ENCODE measurements at regions not wholly inside any gene's neighbourhood (a gene's known extent, or its start where the extent isn't known, plus 50 kb on each side); places are given as distances from the start of the nearest gene placed in this dataset.

GRCh38 chr21:15486460-15487195 is 243.2 kb upstream of the USP25 start:
- TF ChIP-seq CTCF (IDR thresholded peaks at IDR 0.05): no peak
- Mint-ChIP-seq H3K4me1 (peaks cover 5 to 6% of the 10 kb centered on the region in 2 donors), H3K27ac (no peak overlapping the region), H3K27me3 (ENCODE audit: low read depth in 2 of 2) (no peaks in the 10 kb centered on the region), H3K4me3 (no peak overlapping the region), H3K9me3 (no peaks in the 10 kb centered on the region), H3K36me3 (no peaks in the 10 kb centered on the region)
- Histone ChIP-seq H3K4me1 (ENCODE audit: control insufficient read depth, insufficient read depth, low read length) (no peaks in the 10 kb centered on the region), H3K27ac (ENCODE audit: low read length) (no peak overlapping the region), H3K9me3 (ENCODE audit: control insufficient read depth, insufficient read depth, low read length) (no peaks in the 10 kb centered on the region), H3K4me3 (ENCODE audit: low read length) (no peak overlapping the region), H3K36me3 (ENCODE audit: control insufficient read depth, insufficient read depth, low read length) (no peaks in the 10 kb centered on the region), H3K27me3 (ENCODE audit: control insufficient read depth, insufficient read depth, low read length) (no peaks in the 10 kb centered on the region)
- intact Hi-C loops (cut with micrococcal nuclease): loop anchor here (10.0 kb wide), 1 partner anchor 1232 kb away; no protein-coding TSS in a partner anchor
- 95% methylated on average over 6 of the region's 11 CpGs for WGBS (ENCODE audit: insufficient coverage)
- DNase-seq (no peak), ATAC-seq (no peak)

GRCh38 chr21:15487196-15487550 is 242.6 kb upstream of the USP25 start:
- no peaks in the 10 kb centered on the region for H3K36me3 ChIP-seq (ENCODE audit: control insufficient read depth, insufficient read depth, low read length)
- DNase-seq (no peak), ATAC-seq (no peak)
- Mint-ChIP-seq H3K36me3 (no peaks in the 10 kb centered on the region), H3K9me3 (no peaks in the 10 kb centered on the region), H3K27ac (no peak overlapping the region), H3K27me3 (ENCODE audit: low read depth in 2 of 2) (no peaks in the 10 kb centered on the region), H3K4me3 (no peak overlapping the region), H3K4me1 (peaks cover 5 to 6% of the 10 kb centered on the region in 2 donors)
- WGBS (ENCODE audit: insufficient coverage): 83% methylated on average over 2 of the region's 3 CpGs
- intact Hi-C loops (cut with micrococcal nuclease): loop anchor here (10.0 kb wide), 1 partner anchor 1232 kb away; no protein-coding TSS in a partner anchor
- H3K9me3 ChIP-seq (ENCODE audit: control insufficient read depth, insufficient read depth, low read length): no peaks in the 10 kb centered on the region
- no peak overlapping the region for H3K27ac ChIP-seq (ENCODE audit: low read length)
- no peak for TF ChIP-seq CTCF (IDR thresholded peaks at IDR 0.05)
- H3K4me1 ChIP-seq (ENCODE audit: control insufficient read depth, insufficient read depth, low read length): no peaks in the 10 kb centered on the region
- no peaks in the 10 kb centered on the region for H3K27me3 ChIP-seq (ENCODE audit: control insufficient read depth, insufficient read depth, low read length)
- no peak overlapping the region for H3K4me3 ChIP-seq (ENCODE audit: low read length)

GRCh38 chr21:15491100-15491499 is 238.7 kb upstream of the USP25 start:
- H3K4me3 Mint-ChIP-seq: no peak overlapping the region
- H3K27ac Mint-ChIP-seq: no peak overlapping the region
- no peak overlapping the region for H3K27ac ChIP-seq (ENCODE audit: low read length)
- no peak overlapping the region for H3K4me3 ChIP-seq (ENCODE audit: low read length)
- no peaks in the 10 kb centered on the region for H3K9me3 Mint-ChIP-seq
- ATAC-seq: no peak
- TF ChIP-seq CTCF (IDR thresholded peaks at IDR 0.05): no peak
- no peaks in the 10 kb centered on the region for H3K4me1 Mint-ChIP-seq
- WGBS (ENCODE audit: insufficient coverage): 88% methylated on average over 2 of the region's 2 CpGs
- H3K36me3 Mint-ChIP-seq: no peaks in the 10 kb centered on the region
- peaks cover 0 to 4% of the 10 kb centered on the region in 2 donors for H3K27me3 Mint-ChIP-seq (ENCODE audit: low read depth in 2 of 2)
- H3K36me3 ChIP-seq (ENCODE audit: control insufficient read depth, insufficient read depth, low read length): no peaks in the 10 kb centered on the region
- intact Hi-C loops (cut with micrococcal nuclease): no loop called here
- H3K4me1 ChIP-seq (ENCODE audit: control insufficient read depth, insufficient read depth, low read length): peaks cover 2% of the 10 kb centered on the region
- no peaks in the 10 kb centered on the region for H3K27me3 ChIP-seq (ENCODE audit: control insufficient read depth, insufficient read depth, low read length)
- no peak for DNase-seq
- H3K9me3 ChIP-seq (ENCODE audit: control insufficient read depth, insufficient read depth, low read length): no peaks in the 10 kb centered on the region

GRCh38 chr21:15493646-15494045 is 236.1 kb upstream of the USP25 start:
- H3K36me3 Mint-ChIP-seq: no peaks in the 10 kb centered on the region
- Histone ChIP-seq H3K9me3 (ENCODE audit: control insufficient read depth, insufficient read depth, low read length) (no peaks in the 10 kb centered on the region), H3K27me3 (ENCODE audit: control insufficient read depth, insufficient read depth, low read length) (no peaks in the 10 kb centered on the region), H3K4me3 (ENCODE audit: low read length) (no peak overlapping the region), H3K4me1 (ENCODE audit: control insufficient read depth, insufficient read depth, low read length) (peaks cover 3% of the 10 kb centered on the region), H3K36me3 (ENCODE audit: control insufficient read depth, insufficient read depth, low read length) (no peaks in the 10 kb centered on the region), H3K27ac (ENCODE audit: low read length) (no peak overlapping the region)
- intact Hi-C loops (cut with micrococcal nuclease): no loop called here
- no peaks in the 10 kb centered on the region for H3K4me1 Mint-ChIP-seq
- peaks cover 0 to 4% of the 10 kb centered on the region in 2 donors for H3K27me3 Mint-ChIP-seq (ENCODE audit: low read depth in 2 of 2)
- TF ChIP-seq CTCF (IDR thresholded peaks at IDR 0.05): no peak
- ATAC-seq (no peak), DNase-seq (no peak)
- no peak overlapping the region for H3K27ac Mint-ChIP-seq
- no peaks in the 10 kb centered on the region for H3K9me3 Mint-ChIP-seq
- no peak overlapping the region for H3K4me3 Mint-ChIP-seq
- 58% methylated on average over 3 of the region's 3 CpGs for WGBS (ENCODE audit: insufficient coverage)
